ENCODE measurements at regions not wholly inside any gene's neighbourhood (a gene's known extent, or its start where the extent isn't known, plus 50 kb on each side); places are given as distances from the start of the nearest gene placed in this dataset.

- Mint-ChIP-seq H3K36me3 (ENCODE audit: insufficient read depth) (no peaks in the 10 kb centered on the region), H3K9me3 (no peaks in the 10 kb centered on the region), H3K4me3 (no peak overlapping the region), H3K27me3 (ENCODE audit: low read depth) (no peaks in the 10 kb centered on the region), H3K4me1 (ENCODE audit: low read depth) (no peaks in the 10 kb centered on the region)
- DNase-seq: no peak
- no peak for ATAC-seq
These were observed 102.9 kb downstream of the CCER1 start for GRCh38 chr12:90851800-90852718.

GRCh38 chr12:90842477-90842876 lies 112.5 kb downstream of the CCER1 start:
- DNase-seq (no peak), ATAC-seq (no peak)
- H3K36me3 Mint-ChIP-seq (ENCODE audit: insufficient read depth): no peaks in the 10 kb centered on the region
- H3K4me3 Mint-ChIP-seq: no peak overlapping the region
- no peaks in the 10 kb centered on the region for H3K27me3 Mint-ChIP-seq (ENCODE audit: low read depth)
- H3K9me3 Mint-ChIP-seq: no peaks in the 10 kb centered on the region
- no peaks in the 10 kb centered on the region for H3K4me1 Mint-ChIP-seq (ENCODE audit: low read depth)

- Mint-ChIP-seq H3K27me3 (ENCODE audit: low read depth) (no peaks in the 10 kb centered on the region), H3K4me3 (no peak overlapping the region), H3K9me3 (no peaks in the 10 kb centered on the region), H3K4me1 (ENCODE audit: low read depth) (no peaks in the 10 kb centered on the region), H3K36me3 (ENCODE audit: insufficient read depth) (no peaks in the 10 kb centered on the region)
- ATAC-seq (no peak), DNase-seq (no peak)
These were observed 113.6 kb downstream of the CCER1 start for GRCh38 chr12:90841336-90841735.

GRCh38 chr12:90839346-90839745 lies 115.6 kb downstream of the CCER1 start:
- ATAC-seq: no peak
- H3K27me3 Mint-ChIP-seq (ENCODE audit: low read depth): no peaks in the 10 kb centered on the region
- H3K4me1 Mint-ChIP-seq (ENCODE audit: low read depth): no peaks in the 10 kb centered on the region
- no peak overlapping the region for H3K4me3 Mint-ChIP-seq
- no peaks in the 10 kb centered on the region for H3K36me3 Mint-ChIP-seq (ENCODE audit: insufficient read depth)
- DNase-seq: no peak
- H3K9me3 Mint-ChIP-seq: no peaks in the 10 kb centered on the region

- no peaks in the 10 kb centered on the region for H3K36me3 Mint-ChIP-seq (ENCODE audit: insufficient read depth)
- H3K4me3 Mint-ChIP-seq: no peak overlapping the region
These were observed 118.3 kb downstream of the CCER1 start for GRCh38 chr12:90836689-90837088.

GRCh38 chr12:90833228-90833627 lies 121.7 kb downstream of the CCER1 start:
- ATAC-seq (no peak), DNase-seq (no peak)
- no peak overlapping the region for H3K4me3 Mint-ChIP-seq
- no peaks in the 10 kb centered on the region for H3K9me3 Mint-ChIP-seq
- H3K36me3 Mint-ChIP-seq (ENCODE audit: insufficient read depth): no peaks in the 10 kb centered on the region
- H3K27me3 Mint-ChIP-seq (ENCODE audit: low read depth): no peaks in the 10 kb centered on the region
- no peaks in the 10 kb centered on the region for H3K4me1 Mint-ChIP-seq (ENCODE audit: low read depth)

More at GRCh38 chr12:90836689-90837088, 118.3 kb downstream of the CCER1 start:
- Mint-ChIP-seq H3K4me1 (ENCODE audit: low read depth) (no peaks in the 10 kb centered on the region), H3K27me3 (ENCODE audit: low read depth) (no peaks in the 10 kb centered on the region), H3K9me3 (no peaks in the 10 kb centered on the region)
- DNase-seq (no peak), ATAC-seq (no peak)

GRCh38 chr12:90832427-90832826 lies 122.5 kb downstream of the CCER1 start:
- H3K36me3 Mint-ChIP-seq (ENCODE audit: insufficient read depth): no peaks in the 10 kb centered on the region
- no peaks in the 10 kb centered on the region for H3K27me3 Mint-ChIP-seq (ENCODE audit: low read depth)
- no peaks in the 10 kb centered on the region for H3K4me1 Mint-ChIP-seq (ENCODE audit: low read depth)
- no peak overlapping the region for H3K4me3 Mint-ChIP-seq
- no peak for DNase-seq
- ATAC-seq: no peak
- H3K9me3 Mint-ChIP-seq: no peaks in the 10 kb centered on the region

GRCh38 chr12:90831712-90832111 lies 123.3 kb downstream of the CCER1 start:
- H3K9me3 Mint-ChIP-seq: no peaks in the 10 kb centered on the region
- no peak for ATAC-seq
- no peaks in the 10 kb centered on the region for H3K27me3 Mint-ChIP-seq (ENCODE audit: low read depth)

GRCh38 chr12:90829044-90829443 lies 125.9 kb downstream of the CCER1 start:
- Mint-ChIP-seq H3K4me3 (no peak overlapping the region), H3K27me3 (ENCODE audit: low read depth) (no peaks in the 10 kb centered on the region), H3K9me3 (no peaks in the 10 kb centered on the region), H3K4me1 (ENCODE audit: low read depth) (no peaks in the 10 kb centered on the region), H3K36me3 (ENCODE audit: insufficient read depth) (no peaks in the 10 kb centered on the region)
- DNase-seq: no peak
- no peak for ATAC-seq

More at GRCh38 chr12:90831712-90832111, 123.3 kb downstream of the CCER1 start:
- Mint-ChIP-seq H3K4me1 (ENCODE audit: low read depth) (no peaks in the 10 kb centered on the region), H3K36me3 (ENCODE audit: insufficient read depth) (no peaks in the 10 kb centered on the region), H3K4me3 (no peak overlapping the region)
- DNase-seq: no peak

- Mint-ChIP-seq H3K36me3 (ENCODE audit: insufficient read depth) (no peaks in the 10 kb centered on the region), H3K9me3 (no peaks in the 10 kb centered on the region), H3K27me3 (ENCODE audit: low read depth) (no peaks in the 10 kb centered on the region), H3K4me1 (ENCODE audit: low read depth) (no peaks in the 10 kb centered on the region), H3K4me3 (no peak overlapping the region)
- ATAC-seq (no peak), DNase-seq (no peak)
These were observed 126.4 kb downstream of the CCER1 start for GRCh38 chr12:90828621-90829020.

GRCh38 chr12:90827567-90827966 lies 127.4 kb downstream of the CCER1 start:
- Mint-ChIP-seq H3K4me3 (no peak overlapping the region), H3K27me3 (ENCODE audit: low read depth) (no peaks in the 10 kb centered on the region), H3K36me3 (ENCODE audit: insufficient read depth) (no peaks in the 10 kb centered on the region), H3K9me3 (no peaks in the 10 kb centered on the region), H3K4me1 (ENCODE audit: low read depth) (no peaks in the 10 kb centered on the region)
- ATAC-seq: no peak
- DNase-seq: no peak

- Mint-ChIP-seq H3K27me3 (ENCODE audit: low read depth) (no peaks in the 10 kb centered on the region), H3K4me3 (no peak overlapping the region), H3K36me3 (ENCODE audit: insufficient read depth) (no peaks in the 10 kb centered on the region), H3K9me3 (no peaks in the 10 kb centered on the region), H3K4me1 (ENCODE audit: low read depth) (no peaks in the 10 kb centered on the region)
- DNase-seq: no peak
- no peak for ATAC-seq
These were observed 128.9 kb downstream of the CCER1 start for GRCh38 chr12:90826036-90826435.

GRCh38 chr12:90823859-90824258 lies 131.1 kb downstream of the CCER1 start:
- no peaks in the 10 kb centered on the region for H3K36me3 Mint-ChIP-seq (ENCODE audit: insufficient read depth)
- no peak for ATAC-seq
- DNase-seq: no peak
- H3K9me3 Mint-ChIP-seq: no peaks in the 10 kb centered on the region
- no peaks in the 10 kb centered on the region for H3K27me3 Mint-ChIP-seq (ENCODE audit: low read depth)
- no peak overlapping the region for H3K4me3 Mint-ChIP-seq
- H3K4me1 Mint-ChIP-seq (ENCODE audit: low read depth): no peaks in the 10 kb centered on the region

GRCh38 chr12:90819709-90820108 lies 135.3 kb downstream of the CCER1 start:
- Mint-ChIP-seq H3K4me3 (no peak overlapping the region), H3K9me3 (no peaks in the 10 kb centered on the region), H3K36me3 (ENCODE audit: insufficient read depth) (no peaks in the 10 kb centered on the region), H3K27me3 (ENCODE audit: low read depth) (no peaks in the 10 kb centered on the region), H3K4me1 (ENCODE audit: low read depth) (no peaks in the 10 kb centered on the region)
- DNase-seq (no peak), ATAC-seq (no peak)

- no peaks in the 10 kb centered on the region for H3K4me1 Mint-ChIP-seq (ENCODE audit: low read depth)
- ATAC-seq (no peak), DNase-seq (no peak)
- H3K9me3 Mint-ChIP-seq: peaks cover 3% of the 10 kb centered on the region
- no peak overlapping the region for H3K4me3 Mint-ChIP-seq
- no peaks in the 10 kb centered on the region for H3K36me3 Mint-ChIP-seq (ENCODE audit: insufficient read depth)
- no peaks in the 10 kb centered on the region for H3K27me3 Mint-ChIP-seq (ENCODE audit: low read depth)
These were observed 138.5 kb downstream of the CCER1 start for GRCh38 chr12:90816353-90817089.
